ENCODE measurements at regions not wholly inside any gene's neighbourhood (a gene's known extent, or its start where the extent isn't known, plus 50 kb on each side); places are given as distances from the start of the nearest gene placed in this dataset.

GRCh38 chr19:29321116-29321515 is 108.2 kb upstream of the UQCRFS1 start:
- in situ Hi-C loops (cut with HindIII; ENCODE audit: low sequenced_read_pairs), result no loop called here

DNA sequence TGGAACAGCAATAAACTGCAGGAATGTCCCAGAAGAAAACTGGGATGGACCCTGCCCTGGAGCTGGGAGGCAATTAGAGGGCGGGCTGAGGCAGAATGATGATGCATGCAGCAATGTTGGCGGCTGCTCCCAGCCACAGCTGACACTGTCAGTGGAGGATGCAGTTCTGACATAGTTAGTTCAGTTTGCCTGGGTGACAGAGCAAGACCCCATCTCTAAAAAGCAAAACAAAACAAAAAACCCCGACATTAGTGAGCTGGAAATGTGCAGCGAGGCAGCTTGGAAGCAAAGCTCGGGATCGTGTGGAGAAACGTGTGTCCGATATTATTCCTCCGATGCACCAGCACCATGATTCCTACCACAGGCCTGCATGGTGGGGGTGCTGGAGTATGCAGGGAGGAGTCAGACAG is 110.1 kb upstream of the UQCRFS1 start:
- in situ Hi-C loops (cut with HindIII; ENCODE audit: low sequenced_read_pairs), result no loop called here

DNA sequence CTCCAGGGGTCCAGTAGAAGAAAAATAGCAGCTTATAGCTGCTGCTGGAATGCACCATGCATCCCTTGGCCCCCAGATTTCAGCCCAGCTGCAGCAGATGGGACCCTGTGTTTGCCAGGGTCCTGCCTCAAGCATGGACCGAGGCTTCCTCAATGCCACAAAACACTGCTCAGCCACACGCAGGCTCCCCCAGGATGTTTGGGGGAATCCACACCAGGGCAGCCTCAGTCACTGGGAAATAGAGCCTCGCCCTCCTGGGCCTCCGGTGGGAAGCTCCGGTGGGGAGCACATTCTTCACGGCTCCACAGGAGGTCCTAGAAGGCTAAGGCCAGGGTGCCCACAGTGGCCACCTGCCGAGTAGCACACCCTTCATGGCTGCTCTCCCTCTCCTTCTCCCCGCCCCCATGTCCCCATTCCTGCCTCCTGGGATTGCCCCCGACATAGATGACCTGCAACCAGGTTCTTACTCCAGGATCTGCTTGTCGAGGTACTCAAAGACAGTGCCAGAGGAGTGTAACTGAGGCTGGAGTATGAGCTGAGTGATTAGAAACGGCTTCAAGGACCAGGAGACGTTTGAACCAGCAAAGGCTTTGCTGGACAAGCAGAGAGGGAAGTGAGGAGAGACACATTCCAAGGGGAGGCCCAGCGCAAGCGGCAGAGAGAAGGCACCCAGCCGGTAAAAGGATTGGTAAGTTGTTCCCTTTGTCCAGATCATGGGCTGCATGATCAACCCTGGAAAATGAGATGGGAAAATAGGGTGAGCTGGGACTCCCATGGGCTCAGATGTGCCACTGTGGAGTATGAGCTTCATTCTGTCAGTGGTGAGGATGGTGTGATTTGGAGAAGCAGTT is 110.7 kb upstream of the UQCRFS1 start:
- in situ Hi-C loops (cut with HindIII; ENCODE audit: low sequenced_read_pairs), result no loop called here

DNA sequence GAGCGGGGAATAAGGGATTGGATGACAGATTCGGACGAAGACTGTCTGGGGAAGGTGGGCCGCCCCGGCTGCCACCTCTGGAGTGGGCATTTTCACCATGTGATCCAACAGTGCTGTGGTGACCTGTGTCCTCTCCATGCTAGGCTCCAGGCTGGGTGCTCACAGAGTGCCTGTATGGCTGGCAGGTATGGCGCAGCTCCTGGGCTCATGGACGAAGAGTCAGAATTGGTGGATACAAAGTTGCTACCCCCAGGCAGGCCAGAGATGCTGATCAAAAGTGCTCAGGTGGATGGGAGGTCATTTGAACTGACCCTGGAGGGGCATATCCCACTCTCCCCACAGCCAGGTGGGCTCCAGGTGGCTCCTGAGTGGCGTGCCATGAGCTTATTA is 111.3 kb upstream of the UQCRFS1 start:
- in situ Hi-C loops (cut with HindIII; ENCODE audit: low sequenced_read_pairs), result no loop called here

GRCh38 chr19:29324717-29325116 is 111.8 kb upstream of the UQCRFS1 start:
- in situ Hi-C loops (cut with HindIII; ENCODE audit: low sequenced_read_pairs), result loop anchor here (5.0 kb wide), 1 partner anchor 103 kb away; no protein-coding TSS in a partner anchor

DNA sequence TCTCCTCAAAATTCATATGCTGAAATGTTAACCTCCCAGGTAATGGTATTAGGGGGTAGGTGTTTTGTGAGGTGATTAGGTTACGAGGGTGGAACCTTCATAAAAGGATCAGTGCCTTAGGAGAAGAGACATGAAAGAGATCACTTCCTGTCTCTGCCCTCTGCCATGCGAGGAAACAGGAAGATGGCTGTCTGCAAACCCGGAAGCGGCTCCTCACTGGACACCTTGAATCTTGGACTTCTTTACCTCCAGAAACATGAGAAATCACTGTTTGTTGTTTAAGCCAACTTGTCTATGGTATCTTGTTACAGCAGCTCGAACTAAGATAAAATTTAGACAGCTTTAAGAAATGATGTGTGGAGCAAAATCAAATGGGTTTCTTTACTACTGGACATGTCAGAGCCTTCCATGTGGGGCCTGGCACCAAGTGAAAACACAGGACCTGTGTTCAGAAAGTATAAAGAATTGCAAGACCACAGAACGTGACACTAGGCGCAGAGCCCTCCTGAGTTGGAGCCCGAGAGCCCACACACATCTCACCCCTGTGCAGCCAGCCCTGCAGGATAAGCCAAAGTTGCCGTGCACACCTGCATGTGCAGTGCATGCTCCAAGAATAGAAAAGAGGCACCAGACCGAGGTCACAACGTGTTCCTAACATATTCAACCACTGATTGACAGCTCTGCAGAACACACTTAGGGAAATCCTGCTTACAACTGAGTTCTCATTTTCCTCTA is 112.5 kb upstream of the UQCRFS1 start:
- in situ Hi-C loops (cut with HindIII; ENCODE audit: low sequenced_read_pairs), result loop anchor here (5.0 kb wide), 1 partner anchor 102 kb away; no protein-coding TSS in a partner anchor

DNA sequence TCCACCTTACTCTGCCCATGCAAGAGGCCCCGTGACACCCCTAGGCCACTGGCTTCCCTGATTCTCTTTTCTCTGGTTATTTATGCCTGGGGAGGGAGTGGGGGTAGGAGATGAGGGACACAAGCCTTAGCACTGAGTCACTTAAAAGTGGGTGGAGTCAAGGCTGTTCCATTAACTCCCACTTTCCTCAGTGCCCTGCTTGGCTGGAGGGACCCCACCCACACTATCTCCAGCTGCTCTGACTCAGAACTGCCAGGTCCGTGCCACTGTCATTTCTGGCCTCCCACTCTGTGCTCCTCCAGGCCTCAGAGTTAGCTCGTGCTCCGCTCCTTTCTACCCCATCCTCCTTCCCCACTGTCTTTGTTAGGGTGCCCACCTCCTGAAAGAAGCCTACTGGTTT is 113.4 kb upstream of the UQCRFS1 start:
- in situ Hi-C loops (cut with HindIII; ENCODE audit: low sequenced_read_pairs), result loop anchor here (5.0 kb wide), 1 partner anchor 101 kb away; no protein-coding TSS in a partner anchor

DNA sequence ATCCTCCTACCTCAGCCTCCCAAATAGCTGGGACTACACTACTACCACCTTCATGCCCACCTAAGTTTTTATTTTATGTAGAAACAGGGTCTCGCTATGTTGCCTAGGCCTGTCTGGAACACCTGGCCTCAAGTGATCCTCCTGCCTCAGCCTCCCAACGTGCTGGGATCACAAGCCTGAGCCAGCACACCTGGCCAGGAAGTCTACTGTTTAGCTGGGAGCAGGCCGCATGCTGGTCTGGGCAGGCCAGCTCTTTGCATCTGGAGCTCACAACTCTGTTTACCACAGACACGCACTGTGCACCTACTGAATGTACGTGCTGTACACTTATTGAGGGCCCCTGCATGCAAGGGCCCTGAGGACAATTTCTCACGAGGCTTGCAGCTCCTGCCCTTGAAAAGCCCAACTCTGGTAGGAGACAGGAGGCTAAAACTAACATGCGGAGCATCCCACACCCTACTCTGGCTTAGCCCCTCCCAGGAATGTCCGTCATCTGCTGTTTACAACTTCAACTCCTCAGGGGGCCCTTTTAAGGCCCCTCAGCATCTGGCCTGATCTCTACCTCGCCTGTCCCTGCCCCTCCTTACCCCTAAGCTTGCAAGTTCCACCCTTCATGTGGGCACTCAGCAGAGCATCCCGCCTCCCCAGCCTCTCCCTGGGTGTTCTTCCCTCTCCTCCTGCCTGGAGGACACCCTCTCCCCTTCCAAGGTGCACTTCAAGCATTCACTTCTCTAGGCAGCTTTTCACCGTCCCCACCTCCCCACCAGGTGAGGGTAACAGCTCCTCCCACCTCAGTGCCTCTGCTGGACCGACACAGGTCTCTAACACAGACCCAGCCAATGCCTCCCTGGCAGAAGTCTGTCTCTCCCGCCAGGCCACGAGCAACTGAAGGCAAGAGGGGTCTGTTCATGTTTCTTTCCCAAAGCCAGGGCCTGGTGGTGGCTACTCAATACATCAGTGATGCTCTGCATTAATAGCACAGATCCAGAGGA is 114.2 kb upstream of the UQCRFS1 start:
- in situ Hi-C loops (cut with HindIII; ENCODE audit: low sequenced_read_pairs), result loop anchor here (5.0 kb wide), 1 partner anchor 100 kb away; no protein-coding TSS in a partner anchor

GRCh38 chr19:29328586-29328985 is 115.6 kb upstream of the UQCRFS1 start:
- in situ Hi-C loops (cut with HindIII; ENCODE audit: low sequenced_read_pairs), result loop anchor here (5.0 kb wide), 1 partner anchor 99 kb away; no protein-coding TSS in a partner anchor

- in situ Hi-C loops (cut with HindIII; ENCODE audit: low sequenced_read_pairs), result loop anchor here (5.0 kb wide), 1 partner anchor 98 kb away; no protein-coding TSS in a partner anchor
Measured at GRCh38 chr19:29329460-29330134, 116.6 kb upstream of the UQCRFS1 start.

GRCh38 chr19:29336425-29336824 is 123.5 kb upstream of the UQCRFS1 start:
- in situ Hi-C loops (cut with HindIII; ENCODE audit: low sequenced_read_pairs), result no loop called here

GRCh38 chr19:29337029-29337428 is 124.1 kb upstream of the UQCRFS1 start:
- in situ Hi-C loops (cut with HindIII; ENCODE audit: low sequenced_read_pairs), result no loop called here

DNA sequence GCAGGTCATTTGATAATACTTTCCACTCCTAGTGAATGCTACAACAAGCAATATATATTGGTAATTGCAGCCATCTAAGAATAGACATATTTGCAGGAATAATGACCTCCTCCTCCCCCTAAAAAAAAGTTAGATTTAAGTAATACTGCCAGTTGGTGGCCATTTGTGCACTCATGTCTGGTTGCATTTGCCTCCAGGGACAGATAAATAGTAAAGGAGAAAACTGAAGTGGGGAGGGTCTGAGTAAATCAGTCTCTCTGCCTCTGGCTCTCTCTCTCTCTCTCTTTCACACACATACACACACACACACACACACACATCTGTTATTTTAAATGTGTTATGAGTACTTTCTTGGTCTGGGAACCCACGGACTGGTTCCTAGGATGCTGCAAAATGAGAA is 125.5 kb upstream of the UQCRFS1 start:
- in situ Hi-C loops (cut with HindIII; ENCODE audit: low sequenced_read_pairs), result no loop called here

- in situ Hi-C loops (cut with HindIII; ENCODE audit: low sequenced_read_pairs), result no loop called here
Measured at GRCh38 chr19:29342721-29343120, 129.8 kb upstream of the UQCRFS1 start.

DNA sequence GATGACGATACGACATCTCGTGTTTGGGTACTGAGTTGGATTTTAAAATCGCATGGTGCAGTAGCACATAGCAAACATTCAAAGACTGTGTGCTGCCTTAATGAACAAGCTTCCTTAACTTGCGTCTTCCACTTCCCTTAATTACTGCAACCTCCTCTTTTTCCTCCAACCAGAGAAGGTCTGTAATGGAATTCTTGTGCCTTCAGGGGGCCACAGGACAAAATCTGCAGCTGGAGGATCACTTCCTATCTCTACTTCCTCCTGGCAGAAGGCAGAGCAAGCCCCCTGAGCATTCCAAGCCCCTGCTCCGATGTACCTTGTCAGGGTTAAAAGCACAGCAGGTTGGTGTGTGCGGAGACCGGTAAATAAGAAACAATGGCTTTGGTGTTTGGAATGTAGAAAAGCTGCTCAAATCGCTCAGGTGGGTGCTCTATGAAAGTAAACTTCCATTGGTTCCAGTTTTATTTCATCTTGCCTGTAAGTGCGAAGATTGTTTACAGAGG is 151.3 kb upstream of the UQCRFS1 start:
- in situ Hi-C loops (cut with HindIII; ENCODE audit: low sequenced_read_pairs), result no loop called here

- in situ Hi-C loops (cut with HindIII; ENCODE audit: low sequenced_read_pairs), result no loop called here
Measured at GRCh38 chr19:29364999-29365398, 152.0 kb upstream of the UQCRFS1 start.

DNA sequence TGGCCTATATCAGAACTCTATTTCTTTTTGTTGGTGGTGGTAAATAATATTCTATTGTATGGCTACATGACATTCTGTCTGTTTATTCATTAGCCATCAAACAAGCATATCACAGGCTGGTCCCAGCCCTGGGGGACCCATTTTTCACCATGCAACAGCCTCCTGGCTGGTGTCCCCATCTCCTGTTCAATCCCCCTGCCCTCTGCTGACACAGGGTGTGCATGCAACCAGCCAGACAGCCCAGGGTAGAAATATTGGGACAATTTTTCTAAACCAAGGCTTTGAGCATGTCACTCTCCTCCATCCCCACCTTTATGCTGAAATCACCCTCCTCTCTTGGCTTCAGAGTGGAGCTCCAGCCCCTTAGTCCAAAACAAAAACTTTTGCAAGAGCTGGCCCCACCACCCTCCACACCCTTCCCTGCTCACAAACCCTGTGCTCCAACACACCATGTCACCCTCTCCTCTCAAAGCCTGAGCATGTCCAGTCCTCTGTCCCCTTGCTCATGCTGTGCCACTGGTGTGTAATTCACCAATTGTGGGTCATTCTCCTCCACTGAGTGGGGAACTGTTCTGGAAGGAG is 153.0 kb upstream of the UQCRFS1 start:
- in situ Hi-C loops (cut with HindIII; ENCODE audit: low sequenced_read_pairs), result no loop called here

DNA sequence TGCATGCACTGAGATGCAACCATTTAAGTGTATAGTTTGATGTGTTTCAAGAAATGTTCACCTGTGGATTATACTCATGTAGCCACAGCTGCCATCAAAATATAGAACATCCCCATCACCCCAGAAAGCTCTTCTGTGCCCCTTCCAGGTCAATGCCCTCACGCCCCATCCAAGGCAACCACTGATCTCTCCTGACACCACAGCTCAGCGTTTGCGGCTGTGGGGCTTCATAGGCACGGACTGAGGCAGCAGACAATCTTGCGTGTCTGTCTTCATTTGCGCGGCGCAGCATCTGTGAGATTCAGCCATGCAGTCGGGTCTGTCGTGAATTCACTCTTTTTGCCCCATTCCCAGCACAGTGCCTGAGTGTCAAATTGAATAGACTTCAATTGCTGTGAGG is 153.8 kb upstream of the UQCRFS1 start:
- in situ Hi-C loops (cut with HindIII; ENCODE audit: low sequenced_read_pairs), result no loop called here

DNA sequence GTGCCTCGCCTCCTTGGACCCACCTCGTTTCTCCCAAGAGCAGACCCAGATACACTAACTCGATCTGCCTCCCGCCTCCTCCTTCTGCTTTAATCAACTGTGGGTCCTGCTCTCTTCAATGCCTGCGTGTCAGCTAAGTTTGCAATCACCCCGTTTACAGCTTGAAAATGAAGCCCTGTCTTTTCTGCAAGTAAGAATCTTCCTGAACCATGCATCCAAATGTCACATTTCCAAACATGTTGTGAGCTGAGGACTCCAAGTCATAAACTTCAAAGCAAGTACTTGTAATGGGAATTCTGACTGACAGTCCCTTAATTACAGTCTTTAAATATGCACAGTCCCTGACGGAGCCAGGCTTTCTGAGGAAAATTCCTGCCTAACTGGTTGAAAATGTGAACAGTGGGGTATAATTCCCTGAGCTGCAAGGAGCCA is 154.9 kb upstream of the UQCRFS1 start:
- in situ Hi-C loops (cut with HindIII; ENCODE audit: low sequenced_read_pairs), result no loop called here

Data from endothelial cell of hepatic sinusoid (primary cell).